ENCODE measurements at regions not wholly inside any gene's neighbourhood (a gene's known extent, or its start where the extent isn't known, plus 50 kb on each side); places are given as distances from the start of the nearest gene placed in this dataset.

DNA sequence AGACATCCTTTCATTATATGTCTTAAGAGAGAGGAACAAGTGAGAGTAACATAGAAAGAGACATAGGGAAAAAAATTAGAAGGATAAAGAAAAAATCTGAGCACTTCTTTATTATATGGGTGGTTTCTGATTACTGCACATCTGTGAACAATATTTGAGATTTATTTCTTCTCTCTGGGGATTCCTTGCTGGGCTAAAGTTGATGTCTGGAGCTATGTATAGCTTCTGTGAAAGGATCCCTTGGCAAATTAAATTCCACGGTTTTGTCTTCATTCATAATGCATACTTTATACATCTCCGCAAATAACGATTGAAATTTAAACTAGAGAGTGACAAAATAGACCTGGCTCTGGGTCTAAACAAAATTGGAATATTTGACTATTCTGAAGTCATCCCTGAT is 232.2 kb upstream of the CTBP2 start:
- DNase-seq: no peak

DNA sequence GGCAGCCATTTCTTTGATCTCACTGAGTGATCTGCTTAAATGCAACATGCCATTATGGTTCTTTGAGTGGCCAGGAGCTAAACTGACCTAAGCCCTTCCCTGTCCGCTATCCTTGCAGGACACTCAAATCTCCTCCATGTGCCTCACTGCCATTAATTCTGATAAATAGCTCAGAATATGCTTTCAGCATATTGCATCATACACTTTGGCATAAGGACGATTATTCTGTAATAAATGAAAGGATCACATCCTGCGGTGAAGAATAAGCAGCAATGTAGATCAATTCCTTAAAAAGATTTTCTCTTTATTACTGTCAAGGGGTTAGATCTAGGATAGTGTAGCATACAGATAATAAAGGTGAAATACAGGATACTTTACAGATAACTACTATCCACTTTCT is 231.8 kb upstream of the CTBP2 start:
- DNase-seq: no peak

DNA sequence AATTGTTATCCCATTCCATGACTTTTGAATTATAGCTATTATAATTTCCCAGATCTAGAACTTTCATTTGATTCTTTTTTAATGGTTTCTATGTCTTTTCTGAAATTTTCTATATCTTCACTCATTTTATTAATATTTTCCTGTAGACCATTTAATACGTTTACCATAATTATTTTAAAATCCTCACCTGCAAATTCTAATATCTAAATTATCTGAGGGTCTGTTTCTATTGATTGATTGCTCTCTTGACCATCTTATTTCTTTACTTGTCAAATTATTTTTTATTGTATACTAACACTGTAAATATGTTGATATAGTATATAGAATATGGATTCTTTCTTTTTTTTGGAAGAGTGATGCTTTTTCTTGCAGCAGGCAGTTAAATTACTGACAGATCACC is 229.3 kb upstream of the CTBP2 start:
- no peak for DNase-seq

DNA sequence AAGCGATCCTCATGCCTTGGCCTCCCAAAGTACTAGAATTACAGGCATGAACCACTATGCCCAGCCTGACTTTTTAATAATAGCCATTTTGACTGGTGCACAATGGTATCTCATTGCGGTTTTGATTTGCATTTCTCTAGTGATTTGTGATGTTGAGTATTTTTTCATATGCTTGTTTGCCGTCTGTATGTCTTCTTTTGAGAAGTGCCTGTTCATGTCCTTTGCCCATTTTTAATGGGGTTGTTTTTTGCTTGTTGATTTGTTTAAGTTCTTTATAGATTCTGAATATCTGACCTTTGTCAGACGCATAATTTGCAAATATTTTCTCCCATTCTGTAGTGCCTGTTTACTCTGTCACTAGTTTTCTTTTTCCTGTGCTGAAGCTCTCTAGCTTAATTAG is 219.2 kb upstream of the CTBP2 start:
- no peak for DNase-seq

DNA sequence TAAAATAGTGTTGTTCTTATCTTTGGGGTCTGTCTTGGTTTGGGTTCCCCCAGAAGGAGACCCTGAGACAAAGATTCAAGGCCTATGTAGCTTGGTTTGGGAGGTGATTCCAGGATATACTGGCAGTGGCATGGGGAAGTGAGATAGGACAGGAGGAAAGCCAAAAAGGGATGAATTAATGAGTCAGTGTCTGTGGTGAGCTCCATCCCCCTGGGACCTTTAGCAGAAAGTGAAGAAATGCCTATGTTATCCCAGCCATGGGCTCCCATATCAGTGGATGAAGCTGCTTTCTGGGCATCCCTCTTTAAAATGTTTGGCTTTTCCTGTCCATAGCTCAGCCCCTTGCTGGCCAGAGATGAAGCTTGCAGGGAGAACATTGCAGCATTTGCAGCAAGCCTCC is 217.0 kb upstream of the CTBP2 start:
- DNase-seq: no peak

DNA sequence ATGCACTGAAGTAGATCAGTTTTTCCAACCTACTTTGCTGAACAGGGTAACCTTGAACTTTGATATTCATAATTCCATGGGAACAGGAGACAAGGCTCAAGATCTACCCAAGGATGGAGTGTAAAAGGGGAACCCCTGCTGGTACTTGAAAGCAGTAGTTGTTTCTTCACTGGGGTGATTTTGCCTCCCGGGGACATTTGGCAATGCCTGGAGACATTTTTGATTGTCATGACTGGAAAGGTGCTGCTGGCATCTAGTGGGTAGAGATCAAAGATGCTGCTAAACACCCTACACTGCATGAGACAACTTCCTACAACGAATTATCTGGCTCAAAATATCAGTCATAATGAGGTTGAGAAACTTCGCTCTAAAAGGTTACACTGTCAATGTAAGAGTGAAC is 214.8 kb upstream of the CTBP2 start:
- no peak for DNase-seq

DNA sequence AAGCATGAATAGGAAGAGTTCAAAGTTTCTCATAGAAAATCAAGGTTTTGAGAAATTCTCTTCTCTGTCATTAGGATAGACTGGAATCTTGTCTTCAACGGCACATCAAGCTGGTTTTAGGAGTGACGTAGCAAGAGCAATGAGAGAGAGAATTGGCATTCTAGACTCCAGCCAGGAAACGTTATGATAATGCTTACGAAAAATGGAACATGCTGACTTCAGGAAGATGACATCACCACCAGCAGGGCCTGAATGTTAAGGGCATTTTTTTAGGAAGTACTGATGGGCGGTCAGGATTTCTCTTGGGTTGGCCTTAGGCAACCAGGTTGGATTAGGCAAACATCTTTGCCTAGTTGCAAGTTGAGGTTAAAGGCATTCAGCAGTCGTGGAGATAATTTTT is 213.2 kb upstream of the CTBP2 start:
- no peak for DNase-seq

DNA sequence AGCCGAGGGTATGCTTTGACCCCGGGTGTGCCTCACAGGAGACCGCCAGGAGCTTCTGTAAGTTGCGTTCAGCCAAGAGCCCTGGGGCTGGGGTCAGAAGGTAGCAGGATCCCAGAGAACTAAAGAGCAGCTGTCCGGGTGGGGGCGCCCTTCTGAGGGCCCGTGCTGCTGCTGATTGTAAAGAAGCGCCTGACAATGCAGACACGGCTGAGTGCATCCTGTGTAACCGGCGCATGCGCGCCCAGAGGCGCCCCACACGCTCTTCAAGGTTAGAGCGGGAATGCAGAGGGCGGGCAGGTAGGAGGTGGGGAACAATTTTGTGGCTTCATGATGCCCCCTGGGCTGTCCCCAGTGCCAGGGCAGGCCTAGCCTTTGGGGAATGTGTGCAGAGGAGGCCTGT is 210.2 kb upstream of the CTBP2 start:
- no peak for DNase-seq

DNA sequence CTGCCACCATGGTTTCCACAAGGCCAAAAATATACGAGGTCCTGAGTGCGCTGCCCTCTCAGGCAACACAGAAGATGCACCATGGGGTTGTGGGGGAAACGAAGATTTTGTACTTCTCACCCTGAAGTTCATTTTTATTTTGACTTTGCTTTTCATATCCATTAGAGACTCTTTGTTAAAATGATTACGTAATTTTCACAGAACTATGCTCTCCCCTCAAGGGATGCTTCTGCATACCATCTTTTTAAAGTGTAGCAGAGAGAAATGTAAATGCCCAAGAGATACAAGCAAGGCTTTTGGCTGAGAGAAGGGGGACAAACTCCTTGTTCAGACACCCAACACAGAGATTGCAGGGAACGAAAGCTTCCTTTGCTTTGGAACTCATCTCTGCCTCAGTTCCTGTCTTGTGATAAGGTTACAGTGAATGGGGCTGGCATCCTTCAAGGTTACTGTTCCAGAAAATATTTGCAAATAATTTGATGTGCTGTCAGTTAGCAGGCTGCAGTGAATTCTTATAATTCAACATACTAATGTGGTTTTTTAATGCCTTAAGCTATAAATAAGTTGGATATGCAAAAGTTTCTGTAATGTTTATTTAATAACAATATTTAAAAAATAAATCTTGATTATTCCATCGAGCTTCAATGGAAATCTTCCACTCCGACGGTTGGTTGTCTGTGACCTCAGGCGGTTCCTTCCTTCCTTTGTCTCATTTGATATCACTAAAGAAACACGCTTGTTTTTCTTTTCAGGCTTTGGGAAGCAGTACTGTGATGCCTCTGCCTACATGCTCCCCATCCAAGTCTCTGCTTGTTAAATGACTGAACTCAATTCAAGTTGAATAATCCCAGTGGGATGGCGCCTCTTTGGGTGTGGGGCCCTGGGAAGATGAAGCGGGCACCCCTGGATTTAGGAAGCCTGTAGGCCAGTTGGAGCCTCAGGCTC is 209.3 kb upstream of the CTBP2 start:
- DNase-seq: no peak

DNA sequence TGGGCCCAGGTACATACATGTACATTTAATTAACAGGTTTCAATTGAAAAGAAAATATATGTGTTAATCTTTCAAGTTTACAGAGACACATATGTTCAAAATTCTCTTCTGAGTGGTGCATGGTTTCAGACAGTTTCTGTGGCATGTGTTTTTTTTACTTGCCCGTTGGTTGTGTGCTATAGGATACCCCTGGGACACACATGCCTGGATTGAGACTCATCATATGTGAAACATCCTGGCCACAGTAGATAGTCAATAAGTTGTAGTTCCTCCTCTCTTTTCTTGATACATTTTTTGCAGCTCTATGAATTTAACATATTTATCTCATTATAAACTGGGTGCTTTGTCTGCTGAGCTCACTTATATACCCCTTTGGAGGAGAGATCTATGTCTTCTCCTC is 207.8 kb upstream of the CTBP2 start:
- no peak for DNase-seq

DNA sequence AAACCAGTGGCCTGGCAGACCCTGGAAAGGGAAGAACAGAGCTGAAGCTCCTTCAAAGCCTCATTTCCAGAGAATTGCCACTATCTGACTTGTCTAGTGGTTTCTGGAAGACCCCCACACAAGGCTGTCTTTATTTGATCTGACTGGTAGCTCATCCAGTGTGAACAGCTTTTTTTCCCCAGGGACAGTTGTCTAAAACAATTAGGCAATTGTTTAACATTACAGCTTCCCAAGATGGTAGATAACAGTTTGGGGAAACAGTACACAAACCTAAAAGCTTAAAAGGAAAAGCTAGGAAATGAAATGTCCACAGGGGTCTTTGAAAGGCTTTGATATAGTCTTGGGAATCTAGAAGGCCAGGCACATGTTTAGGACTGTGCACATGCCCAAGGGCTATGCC is 203.4 kb upstream of the CTBP2 start:
- DNase-seq: no peak

DNA sequence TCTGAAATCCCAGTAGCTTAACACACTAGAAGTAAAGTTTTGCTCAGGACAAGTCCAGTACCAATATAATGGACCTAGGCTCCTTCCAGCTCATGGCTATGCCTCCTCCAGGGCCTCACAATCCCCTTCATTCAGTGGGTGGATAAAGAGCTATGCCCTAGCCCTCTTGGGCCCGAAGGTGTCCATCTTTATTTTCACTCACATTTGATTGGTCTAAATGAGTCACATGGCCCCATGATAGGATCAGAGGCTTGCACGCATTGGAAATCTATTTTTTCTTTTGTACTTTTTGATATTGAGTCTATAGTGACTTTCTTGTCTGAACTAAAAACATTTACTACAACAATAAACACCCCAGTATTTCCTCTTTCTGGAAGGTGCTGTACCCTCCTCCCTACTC is 202.6 kb upstream of the CTBP2 start:
- no peak for DNase-seq

DNA sequence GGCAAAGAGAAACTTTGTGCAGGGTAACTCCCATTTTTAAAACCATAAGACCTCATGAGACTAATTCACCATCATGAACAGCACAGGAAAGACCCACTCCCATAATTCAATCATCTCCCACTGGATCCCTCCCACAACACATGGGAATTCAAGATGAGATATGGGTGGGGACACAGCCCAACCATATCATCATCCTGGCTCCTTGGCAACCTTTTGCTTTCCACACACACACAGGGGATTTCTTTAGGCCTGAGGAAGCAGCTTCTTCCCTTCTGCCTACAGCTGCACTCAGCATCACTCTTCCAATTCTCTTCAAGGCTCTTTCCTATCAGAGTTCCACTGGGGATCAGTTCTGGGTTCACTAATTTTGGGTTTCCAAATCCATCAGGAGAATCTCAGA is 199.0 kb upstream of the CTBP2 start:
- no peak for DNase-seq

DNA sequence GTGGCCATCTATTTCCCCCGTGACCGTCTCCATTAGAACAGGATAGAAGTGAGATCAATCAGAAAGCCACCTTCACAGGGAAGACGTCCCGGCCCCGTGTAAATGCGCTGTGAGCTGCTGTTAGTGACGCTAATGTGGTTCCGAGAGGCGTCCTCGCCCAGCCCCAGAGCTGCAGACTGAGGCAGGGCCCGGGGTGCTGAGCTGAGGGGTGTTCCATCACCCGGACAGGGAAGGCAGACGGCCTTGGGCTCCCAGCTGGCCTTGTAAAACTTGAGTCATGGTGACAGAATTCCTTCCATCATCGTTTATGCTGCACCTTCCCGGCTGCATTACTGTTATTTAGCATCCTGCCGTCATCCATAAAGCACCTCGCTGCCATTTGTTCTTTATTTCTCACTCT is 195.3 kb upstream of the CTBP2 start:
- DNase-seq: no peak

DNA sequence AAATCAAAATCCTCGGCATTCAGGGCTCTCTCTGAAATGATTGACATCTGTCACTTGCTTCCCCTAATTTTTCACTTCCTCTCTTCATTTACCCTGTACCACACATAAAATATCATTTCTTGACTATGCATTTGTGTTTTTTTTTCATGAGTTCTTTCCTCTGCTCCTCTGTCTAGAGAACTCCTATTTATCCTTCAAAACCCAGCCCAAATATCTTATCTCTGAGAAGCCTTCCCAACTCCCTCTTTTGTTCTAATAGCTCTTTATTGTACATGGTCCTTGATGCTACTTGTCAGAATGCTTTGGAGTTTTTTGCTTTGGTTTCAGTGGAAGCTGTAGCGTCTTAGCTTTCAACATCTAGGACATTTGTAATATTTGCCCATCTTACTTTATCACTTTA is 190.2 kb upstream of the CTBP2 start:
- DNase-seq: no peak

DNA sequence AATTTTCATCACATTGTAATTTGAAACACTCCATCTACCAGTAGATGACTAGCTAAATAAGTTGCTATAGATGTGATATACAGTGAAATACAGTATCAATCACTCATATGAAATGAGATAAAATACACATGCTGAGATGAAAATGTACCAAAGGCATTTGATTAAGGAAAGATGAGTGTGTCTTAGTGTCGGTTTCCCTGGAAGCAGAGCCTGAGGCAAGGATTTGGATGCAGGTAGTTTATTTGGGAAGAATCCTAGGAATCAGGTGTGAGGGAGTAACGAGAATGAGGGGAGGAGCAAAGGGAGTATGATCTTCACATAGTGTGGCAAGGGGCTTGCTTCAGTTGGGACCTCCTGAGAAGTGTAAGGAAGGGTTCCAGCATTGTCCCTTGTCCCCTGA is 188.2 kb upstream of the CTBP2 start:
- no peak for DNase-seq

DNA sequence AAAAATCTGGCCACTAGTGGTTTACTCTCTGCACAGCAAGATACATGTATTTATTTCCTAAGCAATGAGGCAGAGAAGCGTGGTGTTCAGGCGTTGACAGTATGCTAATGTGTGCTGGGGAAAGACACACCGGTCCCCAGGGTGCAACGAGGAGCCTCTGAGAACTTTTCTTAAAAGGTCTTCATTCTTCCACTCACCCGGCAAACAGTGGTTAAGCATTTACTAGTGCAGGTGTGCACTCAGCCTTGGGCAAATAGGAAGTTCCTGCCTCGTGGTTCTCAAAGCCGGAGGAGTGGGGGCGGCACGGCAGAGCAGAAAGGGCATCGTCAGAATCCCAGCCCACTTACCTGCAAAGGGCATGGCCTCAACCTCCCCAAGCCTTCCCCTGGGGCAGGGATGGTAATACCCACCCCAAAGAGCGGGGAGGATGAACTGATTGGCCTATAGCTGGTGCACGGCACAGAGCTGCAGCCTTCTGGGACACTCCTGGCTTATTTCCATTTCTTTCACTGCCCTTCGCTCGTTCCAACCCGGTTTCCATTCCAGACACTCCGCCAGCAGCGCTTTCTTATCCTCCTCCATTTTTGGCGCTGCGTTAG is 184.3 kb upstream of the CTBP2 start:
- DNase-seq: no peak

DNA sequence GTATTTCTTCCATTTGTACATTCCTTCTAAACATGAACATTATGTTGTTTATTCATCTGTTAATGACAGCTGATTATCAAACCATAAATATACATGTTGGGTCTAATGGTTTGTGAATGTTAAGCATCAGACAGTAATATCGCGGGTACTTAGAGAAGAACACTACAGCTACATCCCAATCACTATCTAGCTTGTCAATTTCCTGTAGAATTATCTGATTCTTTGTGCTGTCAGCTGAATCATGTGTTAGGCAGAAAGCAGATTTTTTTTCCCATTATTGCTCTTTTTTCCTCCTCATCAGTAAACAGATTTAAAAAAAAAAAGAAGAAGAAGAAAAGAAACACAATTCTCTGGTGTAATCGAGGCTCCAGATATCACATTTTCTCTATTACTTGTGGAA is 183.6 kb upstream of the CTBP2 start:
- no peak for DNase-seq

DNA sequence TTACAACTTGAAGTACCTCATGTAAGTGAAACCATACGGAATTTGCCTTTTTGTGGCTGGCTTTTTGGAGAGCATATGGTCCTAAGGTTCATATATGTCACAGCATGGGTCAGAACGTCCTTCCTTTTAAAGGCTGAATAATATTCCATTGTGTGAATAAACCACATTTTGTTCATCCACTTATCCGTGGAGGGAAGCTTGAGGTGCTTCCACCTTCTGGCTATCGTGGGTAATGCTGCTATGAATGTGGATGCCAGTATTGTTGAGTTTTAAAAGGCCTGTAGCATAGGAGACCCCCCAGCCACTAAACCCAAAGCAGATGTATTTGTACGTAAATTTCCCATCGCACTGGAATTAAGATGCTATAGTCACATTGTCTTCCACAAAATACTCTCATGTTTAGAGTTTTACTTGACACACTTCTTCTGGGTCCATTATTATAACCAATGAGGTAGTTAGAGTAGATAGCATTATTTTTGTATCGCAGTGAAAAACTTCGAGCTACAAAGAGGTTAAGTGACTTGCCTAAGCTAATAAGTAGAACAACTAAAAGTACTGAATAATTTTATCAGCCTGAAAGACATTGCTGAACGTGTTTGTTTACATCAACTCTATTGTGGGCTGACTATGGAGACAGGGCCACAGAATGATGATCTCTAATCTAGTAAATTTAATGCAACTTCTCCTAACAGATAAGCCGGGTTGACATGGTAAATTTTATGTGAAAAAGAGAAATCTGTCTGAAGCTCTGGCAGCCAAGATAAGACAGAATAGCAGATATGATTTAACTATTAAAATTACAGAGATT is 183.0 kb upstream of the CTBP2 start:
- DNase-seq: no peak

DNA sequence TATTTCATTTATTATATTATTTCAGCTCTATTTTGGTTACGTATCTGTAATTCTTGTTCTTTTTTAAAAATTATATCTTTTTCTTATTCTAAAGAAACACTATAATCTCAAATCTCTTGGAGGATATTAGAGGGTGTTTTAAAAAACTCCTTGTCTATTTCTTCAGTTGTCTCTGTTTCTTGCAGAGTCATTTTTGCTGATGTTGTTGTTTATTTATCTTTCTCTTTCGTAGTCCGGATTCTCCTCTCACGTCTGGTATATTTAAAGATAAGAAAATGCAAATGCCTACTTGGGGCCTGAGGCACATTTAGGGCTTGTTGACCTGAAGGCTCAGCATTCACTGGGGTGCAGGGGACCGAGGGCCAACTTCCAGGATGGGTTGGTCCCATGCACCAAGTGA is 181.2 kb upstream of the CTBP2 start:
- no peak for DNase-seq

DNA sequence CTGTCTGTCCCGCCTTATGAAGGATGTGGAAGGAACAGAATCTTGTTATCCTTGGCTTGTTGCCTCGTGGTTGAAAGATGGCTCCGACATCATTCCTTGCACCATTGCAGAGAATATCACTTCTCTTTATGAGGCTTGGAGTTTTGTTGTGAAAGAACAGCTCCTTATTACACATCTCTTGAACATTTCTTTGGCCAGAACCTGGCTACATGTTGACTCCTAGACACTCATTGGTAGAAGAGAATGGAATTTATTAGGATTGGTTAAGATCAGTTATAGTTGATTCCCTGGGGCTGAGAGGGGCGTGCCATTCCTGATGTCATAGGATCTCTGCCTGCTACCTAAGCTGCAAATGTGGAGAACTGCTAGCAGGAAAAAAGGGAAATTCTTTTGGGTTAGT is 180.5 kb upstream of the CTBP2 start:
- no peak for DNase-seq

DNA sequence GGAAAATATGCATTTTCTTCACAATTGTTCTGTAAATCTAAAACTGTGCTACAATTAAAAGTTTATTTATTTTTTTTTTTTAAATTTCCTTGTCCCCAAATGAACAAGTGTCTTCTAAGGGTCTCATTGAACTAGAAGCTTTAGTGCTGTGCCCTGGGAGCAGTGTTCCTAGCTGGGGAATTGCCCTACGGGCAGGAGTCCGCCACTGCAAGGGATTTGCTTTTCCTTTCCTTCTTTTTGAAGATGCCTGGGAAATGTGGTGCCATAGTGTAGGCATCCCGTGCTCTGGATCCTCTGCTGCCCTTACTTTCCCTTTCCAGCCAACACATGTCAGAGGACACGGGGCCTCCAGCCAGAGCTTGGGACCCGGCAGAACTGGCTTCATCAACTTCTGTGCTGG is 177.1 kb upstream of the CTBP2 start:
- DNase-seq: no peak

DNA sequence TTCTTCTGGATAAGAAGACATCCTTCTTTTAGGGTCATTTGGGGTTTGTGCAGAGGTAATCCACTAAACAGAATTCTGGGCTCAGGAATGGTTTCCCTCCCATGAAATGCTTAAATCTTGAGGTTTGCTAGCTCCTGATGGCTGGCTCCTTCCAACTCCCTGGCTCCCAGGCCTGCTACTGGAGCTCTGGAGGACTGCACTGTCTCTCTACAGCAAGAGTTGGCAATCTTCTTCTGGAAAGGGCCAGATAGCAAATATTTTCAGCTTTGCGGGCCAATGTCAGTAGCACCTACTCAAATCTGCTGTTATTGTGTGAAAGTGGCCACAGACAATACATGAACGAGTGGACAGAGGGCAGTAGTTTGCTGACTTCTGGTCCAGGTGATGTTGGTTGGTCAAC is 174.2 kb upstream of the CTBP2 start:
- no peak for DNase-seq

DNA sequence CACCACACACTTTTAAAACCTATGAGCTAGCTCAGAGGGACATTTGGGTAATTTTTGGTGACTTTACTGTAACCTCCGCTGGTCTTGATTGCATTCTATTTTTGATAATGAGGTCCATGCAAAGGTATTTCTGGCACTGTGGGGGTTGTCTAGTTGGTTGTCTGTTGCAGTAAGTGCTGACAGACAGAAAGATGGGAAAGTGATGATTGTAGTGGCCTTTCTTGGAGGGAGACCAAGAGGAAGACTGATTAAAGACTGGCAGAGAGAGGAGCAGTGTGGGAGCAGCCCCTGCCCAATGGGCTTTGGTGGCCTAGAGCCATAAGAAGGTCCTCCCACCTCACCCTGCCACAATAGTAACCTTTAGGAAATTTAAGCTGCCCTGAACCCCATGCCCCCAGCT is 173.4 kb upstream of the CTBP2 start:
- no peak for DNase-seq
